IPS-18a (cell line): ENCODE measurements at regions not wholly inside any gene's neighbourhood (a gene's known extent, or its start where the extent isn't known, plus 50 kb on each side); places are given as distances from the start of the nearest gene placed in this dataset.
"Not testable (repeated sequence)": the region's sequence is repeated elsewhere in the genome, so short reads cannot be mapped to it uniquely, and the experiment has no call there.

Source experiments
- H3K27ac ChIP-seq: one replicate; pipeline ENCODE4 v1.5.1; 2013; ENCODE audit warnings: low read length
- H3K27me3 ChIP-seq: one replicate; pipeline ENCODE4 v1.6.1; 2013; ENCODE audit warnings: mild to moderate bottlenecking, low read length; ENCODE audit not compliant: control insufficient read depth, insufficient read depth
- H3K36me3 ChIP-seq: one replicate; pipeline ENCODE4 v1.6.1; 2013; ENCODE audit warnings: low read depth, low read length; ENCODE audit not compliant: control insufficient read depth
- H3K4me1 ChIP-seq: one replicate; pipeline ENCODE4 v1.6.1; 2013; ENCODE audit warnings: low read depth, low read length; ENCODE audit not compliant: control insufficient read depth
- H3K4me3 ChIP-seq: one replicate; pipeline ENCODE4 v1.5.1; 2013; ENCODE audit warnings: low read length
- H3K9ac ChIP-seq: one replicate; pipeline ENCODE4 v1.6.1; 2013; ENCODE audit warnings: mild to moderate bottlenecking, low read length, moderate library complexity
- H3K9me3 ChIP-seq: one replicate; pipeline ENCODE4 v1.6.1; 2013; ENCODE audit warnings: low read depth, low read length; ENCODE audit not compliant: control insufficient read depth

DNA sequence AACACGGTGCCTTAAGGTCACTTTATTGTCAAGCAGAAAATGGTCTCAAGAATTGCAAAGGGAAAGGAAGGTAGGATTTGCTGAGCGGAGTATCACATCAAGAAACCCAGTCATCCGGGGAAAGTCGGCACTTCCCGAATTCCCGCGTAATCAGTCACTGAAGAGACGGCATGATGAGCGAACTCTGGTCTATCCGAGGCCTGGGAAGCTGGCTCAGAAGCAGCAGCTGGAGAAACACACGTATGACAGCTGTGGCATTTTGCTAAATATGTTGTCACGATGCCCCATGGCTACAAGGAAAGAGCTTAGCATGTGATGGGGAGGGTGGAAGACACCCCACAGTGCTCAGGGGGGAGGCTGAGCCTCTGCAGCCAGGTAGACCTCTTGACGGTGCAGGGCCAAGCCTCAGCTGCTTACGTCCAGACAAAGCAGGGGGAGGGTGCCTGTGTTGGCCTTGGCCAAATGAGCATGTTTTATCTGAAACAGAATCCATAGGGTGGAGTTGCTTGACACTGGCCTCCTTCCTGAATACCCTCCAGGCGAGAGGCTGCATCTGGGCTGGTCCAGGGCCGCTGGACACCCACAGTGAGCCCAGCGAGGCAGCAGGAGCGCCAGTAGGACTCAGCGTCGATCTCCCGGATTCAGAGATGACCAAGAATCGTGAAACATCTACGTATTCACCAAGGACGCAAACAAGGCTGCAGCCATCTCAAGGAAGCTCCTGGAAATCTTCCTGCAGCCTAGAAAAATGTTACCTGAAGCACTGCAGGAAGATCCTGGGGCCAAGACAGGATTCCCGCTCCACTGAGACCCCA, 118.8 kb upstream of the AFDN start:
- no peaks in the 10 kb centered on the region for H3K27me3 ChIP-seq

DNA sequence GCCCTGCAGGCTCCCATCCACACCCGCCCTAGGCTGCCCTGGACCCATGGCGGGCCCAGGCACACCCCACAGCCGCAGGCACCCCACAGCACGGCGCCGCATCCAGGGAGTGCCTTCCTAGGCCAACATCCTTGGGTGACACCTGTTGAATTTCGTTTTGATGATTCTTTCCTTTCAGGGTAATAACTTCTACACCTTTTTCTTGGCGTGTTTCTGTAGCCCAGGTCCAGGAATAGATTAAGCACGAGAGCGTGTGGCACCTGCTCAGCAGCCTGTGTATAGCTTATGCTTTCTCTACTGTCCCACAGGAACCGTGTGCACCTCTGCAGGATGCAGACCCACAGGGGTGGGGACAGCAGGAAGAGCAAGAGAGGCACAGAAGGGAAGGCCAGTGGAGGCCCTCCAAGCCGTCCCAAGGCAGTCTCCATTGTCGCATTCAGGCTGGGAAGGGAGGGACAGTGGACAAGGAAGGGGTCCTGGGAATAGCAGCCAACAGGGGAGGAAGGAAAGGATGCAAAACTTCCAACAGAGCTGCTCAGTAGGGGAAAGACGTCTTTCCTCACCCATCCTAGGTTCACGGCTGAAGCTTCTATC, 118.1 kb upstream of the AFDN start:
- no peaks in the 10 kb centered on the region for H3K4me1 ChIP-seq
- no peaks in the 10 kb centered on the region for H3K36me3 ChIP-seq
- H3K9me3 ChIP-seq = no peaks in the 10 kb centered on the region
- H3K27me3 ChIP-seq = no peaks in the 10 kb centered on the region
- H3K4me3 ChIP-seq = no peak overlapping the region
- no peak overlapping the region for H3K27ac ChIP-seq
- no peak overlapping the region for H3K9ac ChIP-seq

More for the DNA sequence above, 118.8 kb upstream of the AFDN start:
- Histone ChIP-seq H3K36me3 (no peaks in the 10 kb centered on the region), H3K9ac (no peak overlapping the region), H3K4me1 (no peaks in the 10 kb centered on the region), H3K9me3 (no peaks in the 10 kb centered on the region), H3K4me3 (no peak overlapping the region), H3K27ac (no peak overlapping the region)

DNA sequence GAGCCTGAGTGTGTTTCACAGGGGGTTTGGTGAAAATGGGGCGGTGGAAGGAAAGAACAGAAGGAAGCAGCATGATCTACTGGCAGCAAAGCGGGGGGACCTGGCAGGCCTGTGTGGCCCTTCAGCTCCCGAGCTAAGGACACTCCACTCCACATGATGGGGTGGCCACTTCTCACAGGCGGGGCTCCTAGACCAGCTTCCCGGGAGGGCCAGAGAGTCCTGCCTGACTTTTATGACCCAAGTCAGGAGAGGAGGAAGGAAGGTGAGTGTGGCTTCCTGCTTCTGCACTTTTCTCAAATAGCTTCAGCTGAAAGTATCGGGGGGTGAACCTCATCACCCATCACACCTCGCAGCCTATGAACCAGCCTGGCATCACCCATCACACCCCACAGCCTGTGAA, 117.5 kb upstream of the AFDN start:
- H3K4me1 ChIP-seq = peaks cover 6% of the 10 kb centered on the region
- H3K4me3 ChIP-seq = no peak overlapping the region
- H3K36me3 ChIP-seq = no peaks in the 10 kb centered on the region
- no peaks in the 10 kb centered on the region for H3K9me3 ChIP-seq
- H3K27ac ChIP-seq = no peak overlapping the region
- H3K9ac ChIP-seq = no peak overlapping the region
- no peaks in the 10 kb centered on the region for H3K27me3 ChIP-seq

DNA sequence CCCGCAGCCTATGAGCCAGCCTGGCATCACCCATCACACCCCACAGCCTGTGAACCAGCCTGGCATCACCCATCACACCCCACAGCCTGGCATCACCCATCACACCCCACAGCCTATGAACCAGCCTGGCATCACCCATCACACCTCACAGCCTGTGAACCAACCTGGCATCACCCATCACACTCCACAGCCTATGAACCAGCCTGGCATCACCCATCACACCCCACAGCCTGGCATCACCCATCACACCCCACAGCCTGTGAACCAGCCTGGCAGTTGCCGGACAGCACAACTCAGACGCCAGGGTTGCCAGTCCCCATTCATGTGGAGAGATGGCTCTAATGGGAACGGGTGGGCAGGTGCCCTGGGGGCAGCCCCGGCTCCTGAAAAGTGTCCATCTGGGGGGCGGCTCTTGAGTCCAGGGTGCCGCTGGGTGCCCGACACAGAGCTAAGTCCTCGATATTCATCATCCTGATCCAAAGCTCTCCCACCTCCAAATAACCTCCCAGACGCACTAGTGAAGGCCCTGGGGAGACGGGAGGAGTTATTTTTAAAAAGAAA, 116.9 kb upstream of the AFDN start:
- H3K4me3 ChIP-seq, H3K9me3 ChIP-seq, H3K9ac ChIP-seq, H3K4me1 ChIP-seq, H3K27me3 ChIP-seq, H3K36me3 ChIP-seq, H3K27ac ChIP-seq: not testable (repeated sequence)

DNA sequence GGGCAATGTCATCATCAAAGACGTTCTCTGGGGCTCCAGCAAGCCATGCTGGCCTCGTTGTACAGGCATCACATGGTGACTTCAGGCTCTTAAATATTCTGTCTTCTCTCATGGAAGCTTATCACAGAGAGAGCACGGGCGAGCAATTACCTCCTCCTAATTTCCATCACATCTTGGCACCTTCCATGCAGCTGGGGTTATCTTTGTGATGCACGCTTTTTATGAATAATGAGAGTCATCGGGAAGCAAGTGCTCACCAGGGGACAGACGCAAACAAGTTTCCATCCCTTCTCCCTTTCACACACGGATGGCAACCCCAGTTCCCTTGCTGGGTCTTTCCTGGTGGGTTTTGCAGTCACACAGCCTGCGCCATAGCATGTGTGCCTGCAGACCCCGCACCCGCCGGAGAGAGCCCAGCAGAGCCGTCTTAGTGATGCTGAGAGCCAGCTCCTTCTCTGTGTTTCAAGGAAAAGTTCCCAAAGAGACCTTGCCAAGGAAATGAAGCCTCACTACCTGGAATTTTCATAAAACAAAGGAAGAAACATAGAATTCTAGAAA, 116.3 kb upstream of the AFDN start:
- no peak overlapping the region for H3K27ac ChIP-seq
- H3K27me3 ChIP-seq = no peaks in the 10 kb centered on the region
- no peaks in the 10 kb centered on the region for H3K9me3 ChIP-seq
- H3K4me3 ChIP-seq = no peak overlapping the region
- H3K36me3 ChIP-seq = no peaks in the 10 kb centered on the region
- peaks cover 7% of the 10 kb centered on the region for H3K4me1 ChIP-seq
- no peak overlapping the region for H3K9ac ChIP-seq

DNA sequence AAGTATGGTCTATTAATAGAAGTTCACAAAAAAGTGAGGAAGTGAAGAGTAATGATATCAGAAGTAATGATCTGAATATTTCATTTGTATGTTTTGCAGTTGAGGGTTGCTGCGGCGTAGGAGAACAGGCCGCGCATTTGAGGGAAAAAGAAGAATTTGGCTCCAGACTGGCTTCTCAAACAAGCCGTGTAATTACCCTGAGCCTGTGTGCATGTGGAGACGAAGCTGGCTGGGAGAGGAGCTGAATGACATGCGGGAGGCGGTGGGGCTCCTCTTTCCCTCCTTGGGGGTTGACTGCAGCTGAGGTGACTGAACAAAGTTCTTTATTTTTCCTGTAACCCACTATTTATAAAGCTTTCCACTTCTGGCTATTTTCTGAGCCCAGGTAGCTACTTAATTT, 115.5 kb upstream of the AFDN start:
- Histone ChIP-seq H3K9ac (no peak overlapping the region), H3K4me3 (no peak overlapping the region), H3K36me3 (no peaks in the 10 kb centered on the region), H3K27ac (no peak overlapping the region), H3K27me3 (no peaks in the 10 kb centered on the region), H3K4me1 (peaks cover 7% of the 10 kb centered on the region), H3K9me3 (no peaks in the 10 kb centered on the region)

- Histone ChIP-seq H3K9me3 (no peaks in the 10 kb centered on the region), H3K4me3 (no peak overlapping the region), H3K36me3 (no peaks in the 10 kb centered on the region), H3K4me1 (peaks cover 7% of the 10 kb centered on the region), H3K27me3 (no peaks in the 10 kb centered on the region), H3K27ac (no peak overlapping the region), H3K9ac (no peak overlapping the region)
These were observed 114.7 kb upstream of the AFDN start for GRCh38 chr6:167711768-167712730.

GRCh38 chr6:167712731-167713475, 113.8 kb upstream of the AFDN start:
- H3K4me1 ChIP-seq = peaks cover 7% of the 10 kb centered on the region
- no peak overlapping the region for H3K4me3 ChIP-seq
- H3K27ac ChIP-seq = no peak overlapping the region
- no peaks in the 10 kb centered on the region for H3K36me3 ChIP-seq
- H3K9ac ChIP-seq = no peak overlapping the region
- H3K9me3 ChIP-seq = no peaks in the 10 kb centered on the region
- no peaks in the 10 kb centered on the region for H3K27me3 ChIP-seq

DNA sequence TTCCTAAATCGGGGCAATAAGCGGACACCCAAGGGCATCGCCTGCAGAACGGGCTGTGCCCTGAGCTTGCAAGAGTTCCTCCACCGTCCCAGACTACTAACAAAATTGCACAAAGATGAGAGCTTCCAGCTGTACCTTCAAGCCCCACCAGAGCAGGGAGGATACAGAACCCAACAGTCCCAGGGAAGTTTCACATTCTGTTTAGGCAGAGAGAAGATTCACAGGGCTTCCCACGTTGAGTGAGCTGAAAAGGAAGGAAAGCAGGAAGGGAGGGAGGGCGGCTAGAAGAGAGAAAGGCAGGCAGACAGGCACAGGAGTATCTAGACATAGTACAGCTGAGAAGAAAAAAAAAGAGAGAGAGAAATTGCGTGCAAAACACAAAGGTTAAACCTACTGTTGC, 112.6 kb upstream of the AFDN start:
- no peaks in the 10 kb centered on the region for H3K36me3 ChIP-seq
- H3K9me3 ChIP-seq = no peaks in the 10 kb centered on the region
- peaks cover 7% of the 10 kb centered on the region for H3K4me1 ChIP-seq
- H3K27ac ChIP-seq = no peak overlapping the region
- H3K4me3 ChIP-seq = no peak overlapping the region
- H3K27me3 ChIP-seq = no peaks in the 10 kb centered on the region
- no peak overlapping the region for H3K9ac ChIP-seq

GRCh38 chr6:167717455-167717854, 109.3 kb upstream of the AFDN start:
- Histone ChIP-seq H3K4me3 (no peak overlapping the region), H3K27ac (no peak overlapping the region), H3K36me3 (no peaks in the 10 kb centered on the region), H3K27me3 (no peaks in the 10 kb centered on the region), H3K9ac (no peak overlapping the region), H3K4me1 (peaks cover 7% of the 10 kb centered on the region), H3K9me3 (no peaks in the 10 kb centered on the region)
